ENCODE measurements at regions not wholly inside any gene's neighbourhood (a gene's known extent, or its start where the extent isn't known, plus 50 kb on each side); places are given as distances from the start of the nearest gene placed in this dataset.

GRCh38 chr1:239225396-239225795 lies 161.0 kb upstream of the CHRM3 start:
- Mint-ChIP-seq H3K27me3 (ENCODE audit: insufficient read depth) (no peaks in the 10 kb centered on the region), H3K36me3 (ENCODE audit: low read depth) (no peaks in the 10 kb centered on the region), H3K27ac (no peak overlapping the region), H3K4me1 (ENCODE audit: low read depth) (no peaks in the 10 kb centered on the region), H3K4me3 (no peak overlapping the region), H3K9me3 (peaks cover 40% of the 10 kb centered on the region)
- intact Hi-C loops (cut with micrococcal nuclease): no loop called here
- no peak for DNase-seq (ENCODE audit: low spot score)

GRCh38 chr1:239224100-239224499 lies 162.3 kb upstream of the CHRM3 start:
- Mint-ChIP-seq H3K9me3 (peaks cover 36% of the 10 kb centered on the region), H3K36me3 (ENCODE audit: low read depth) (no peaks in the 10 kb centered on the region), H3K27me3 (ENCODE audit: insufficient read depth) (no peaks in the 10 kb centered on the region), H3K4me3 (no peak overlapping the region), H3K27ac (no peak overlapping the region), H3K4me1 (ENCODE audit: low read depth) (no peaks in the 10 kb centered on the region)
- DNase-seq (ENCODE audit: low spot score): no peak
- intact Hi-C loops (cut with micrococcal nuclease): no loop called here

GRCh38 chr1:239222999-239223398 lies 163.4 kb upstream of the CHRM3 start:
- H3K9me3 Mint-ChIP-seq: peaks cover 35% of the 10 kb centered on the region
- no peak for DNase-seq (ENCODE audit: low spot score)
- no peak overlapping the region for H3K4me3 Mint-ChIP-seq
- H3K4me1 Mint-ChIP-seq (ENCODE audit: low read depth): no peaks in the 10 kb centered on the region
- no peaks in the 10 kb centered on the region for H3K36me3 Mint-ChIP-seq (ENCODE audit: low read depth)
- H3K27ac Mint-ChIP-seq: no peak overlapping the region
- no peaks in the 10 kb centered on the region for H3K27me3 Mint-ChIP-seq (ENCODE audit: insufficient read depth)
- intact Hi-C loops (cut with micrococcal nuclease): no loop called here

- no peaks in the 10 kb centered on the region for H3K36me3 Mint-ChIP-seq (ENCODE audit: low read depth)
- no peak for DNase-seq (ENCODE audit: low spot score)
- intact Hi-C loops (cut with micrococcal nuclease): no loop called here
- peaks cover 32% of the 10 kb centered on the region for H3K9me3 Mint-ChIP-seq
- no peaks in the 10 kb centered on the region for H3K4me1 Mint-ChIP-seq (ENCODE audit: low read depth)
- H3K27ac Mint-ChIP-seq: no peak overlapping the region
- no peak overlapping the region for H3K4me3 Mint-ChIP-seq
- no peaks in the 10 kb centered on the region for H3K27me3 Mint-ChIP-seq (ENCODE audit: insufficient read depth)
Observed at GRCh38 chr1:239221656-239222055, 164.7 kb upstream of the CHRM3 start.

GRCh38 chr1:239219679-239220078 lies 166.7 kb upstream of the CHRM3 start:
- DNase-seq (ENCODE audit: low spot score): no peak
- H3K9me3 Mint-ChIP-seq: peaks cover 21% of the 10 kb centered on the region
- no peaks in the 10 kb centered on the region for H3K27me3 Mint-ChIP-seq (ENCODE audit: insufficient read depth)
- intact Hi-C loops (cut with micrococcal nuclease): no loop called here
- H3K27ac Mint-ChIP-seq: no peak overlapping the region
- no peaks in the 10 kb centered on the region for H3K36me3 Mint-ChIP-seq (ENCODE audit: low read depth)
- no peaks in the 10 kb centered on the region for H3K4me1 Mint-ChIP-seq (ENCODE audit: low read depth)
- H3K4me3 Mint-ChIP-seq: no peak overlapping the region

GRCh38 chr1:239218301-239218700 lies 168.1 kb upstream of the CHRM3 start:
- H3K4me3 Mint-ChIP-seq: no peak overlapping the region
- H3K4me1 Mint-ChIP-seq (ENCODE audit: low read depth): no peaks in the 10 kb centered on the region
- H3K27ac Mint-ChIP-seq: no peak overlapping the region
- intact Hi-C loops (cut with micrococcal nuclease): no loop called here
- DNase-seq (ENCODE audit: low spot score): no peak
- H3K36me3 Mint-ChIP-seq (ENCODE audit: low read depth): no peaks in the 10 kb centered on the region
- no peaks in the 10 kb centered on the region for H3K27me3 Mint-ChIP-seq (ENCODE audit: insufficient read depth)
- H3K9me3 Mint-ChIP-seq: peaks cover 14% of the 10 kb centered on the region

GRCh38 chr1:239212811-239213220 lies 173.6 kb upstream of the CHRM3 start:
- Mint-ChIP-seq H3K36me3 (ENCODE audit: low read depth) (no peaks in the 10 kb centered on the region), H3K27ac (no peak overlapping the region), H3K9me3 (peaks cover 3% of the 10 kb centered on the region), H3K4me1 (ENCODE audit: low read depth) (no peaks in the 10 kb centered on the region), H3K4me3 (no peak overlapping the region), H3K27me3 (ENCODE audit: insufficient read depth) (no peaks in the 10 kb centered on the region)
- DNase-seq (ENCODE audit: low spot score): no peak
- intact Hi-C loops (cut with micrococcal nuclease): no loop called here

GRCh38 chr1:239209591-239209990 lies 176.8 kb upstream of the CHRM3 start:
- Mint-ChIP-seq H3K4me3 (no peak overlapping the region), H3K27me3 (ENCODE audit: insufficient read depth) (no peaks in the 10 kb centered on the region), H3K4me1 (ENCODE audit: low read depth) (no peaks in the 10 kb centered on the region)

GRCh38 chr1:239204401-239204800 lies 182.0 kb upstream of the CHRM3 start:
- no peaks in the 10 kb centered on the region for H3K4me1 Mint-ChIP-seq (ENCODE audit: low read depth)
- DNase-seq (ENCODE audit: low spot score): no peak
- no peaks in the 10 kb centered on the region for H3K36me3 Mint-ChIP-seq (ENCODE audit: low read depth)

More at GRCh38 chr1:239209591-239209990, 176.8 kb upstream of the CHRM3 start:
- Mint-ChIP-seq H3K36me3 (ENCODE audit: low read depth) (no peaks in the 10 kb centered on the region), H3K27ac (no peak overlapping the region), H3K9me3 (peaks cover 3% of the 10 kb centered on the region)
- intact Hi-C loops (cut with micrococcal nuclease): no loop called here
- no peak for DNase-seq (ENCODE audit: low spot score)

GRCh38 chr1:239197871-239198270 lies 188.5 kb upstream of the CHRM3 start:
- H3K36me3 Mint-ChIP-seq (ENCODE audit: low read depth): no peaks in the 10 kb centered on the region
- H3K9me3 Mint-ChIP-seq: peaks cover 4% of the 10 kb centered on the region
- no peaks in the 10 kb centered on the region for H3K4me1 Mint-ChIP-seq (ENCODE audit: low read depth)
- intact Hi-C loops (cut with micrococcal nuclease): no loop called here
- no peaks in the 10 kb centered on the region for H3K27me3 Mint-ChIP-seq (ENCODE audit: insufficient read depth)
- DNase-seq (ENCODE audit: low spot score): no peak
- no peak overlapping the region for H3K4me3 Mint-ChIP-seq
- no peak overlapping the region for H3K27ac Mint-ChIP-seq

More at GRCh38 chr1:239204401-239204800, 182.0 kb upstream of the CHRM3 start:
- Mint-ChIP-seq H3K27ac (no peak overlapping the region), H3K9me3 (peaks cover 7% of the 10 kb centered on the region), H3K4me3 (no peak overlapping the region), H3K27me3 (ENCODE audit: insufficient read depth) (no peaks in the 10 kb centered on the region)
- intact Hi-C loops (cut with micrococcal nuclease): no loop called here

GRCh38 chr1:239189998-239190512 lies 196.3 kb upstream of the CHRM3 start:
- Mint-ChIP-seq H3K27ac (no peak overlapping the region), H3K27me3 (ENCODE audit: insufficient read depth) (no peaks in the 10 kb centered on the region), H3K4me3 (no peak overlapping the region), H3K9me3 (no peaks in the 10 kb centered on the region), H3K4me1 (ENCODE audit: low read depth) (no peaks in the 10 kb centered on the region), H3K36me3 (ENCODE audit: low read depth) (no peaks in the 10 kb centered on the region)
- intact Hi-C loops (cut with micrococcal nuclease): no loop called here
- DNase-seq (ENCODE audit: low spot score): no peak

GRCh38 chr1:239186487-239186886 lies 199.9 kb upstream of the CHRM3 start:
- no peak for DNase-seq (ENCODE audit: low spot score)
- H3K9me3 Mint-ChIP-seq: no peaks in the 10 kb centered on the region
- intact Hi-C loops (cut with micrococcal nuclease): no loop called here
- no peak overlapping the region for H3K27ac Mint-ChIP-seq
- H3K4me1 Mint-ChIP-seq (ENCODE audit: low read depth): no peaks in the 10 kb centered on the region
- H3K27me3 Mint-ChIP-seq (ENCODE audit: insufficient read depth): no peaks in the 10 kb centered on the region
- no peaks in the 10 kb centered on the region for H3K36me3 Mint-ChIP-seq (ENCODE audit: low read depth)
- no peak overlapping the region for H3K4me3 Mint-ChIP-seq

- Mint-ChIP-seq H3K4me1 (ENCODE audit: low read depth) (no peaks in the 10 kb centered on the region), H3K4me3 (no peak overlapping the region), H3K36me3 (ENCODE audit: low read depth) (no peaks in the 10 kb centered on the region), H3K9me3 (no peaks in the 10 kb centered on the region), H3K27ac (no peak overlapping the region), H3K27me3 (ENCODE audit: insufficient read depth) (no peaks in the 10 kb centered on the region)
- intact Hi-C loops (cut with micrococcal nuclease): no loop called here
- DNase-seq (ENCODE audit: low spot score): no peak
Observed at GRCh38 chr1:239185245-239185619, 201.1 kb upstream of the CHRM3 start.

- Mint-ChIP-seq H3K4me1 (ENCODE audit: low read depth) (no peaks in the 10 kb centered on the region), H3K36me3 (ENCODE audit: low read depth) (no peaks in the 10 kb centered on the region), H3K4me3 (no peak overlapping the region), H3K9me3 (no peaks in the 10 kb centered on the region), H3K27ac (no peak overlapping the region), H3K27me3 (ENCODE audit: insufficient read depth) (no peaks in the 10 kb centered on the region)
- intact Hi-C loops (cut with micrococcal nuclease): no loop called here
- DNase-seq (ENCODE audit: low spot score): no peak
Observed at GRCh38 chr1:239184561-239185244, 201.7 kb upstream of the CHRM3 start.
